H9 (cell line): ENCODE measurements at regions not wholly inside any gene's neighbourhood (a gene's known extent, or its start where the extent isn't known, plus 50 kb on each side); places are given as distances from the start of the nearest gene placed in this dataset.

Experiments
- DNase-seq: peaks from one replicate; pipeline ENCODE4 v3.0.0-alpha.2; 2017
- H2AFZ ChIP-seq: one replicate; pipeline ENCODE4 v1.6.1; 2013; ENCODE audit warnings: mild to moderate bottlenecking, low read length, control low read depth, moderate library complexity
- H2AK5ac ChIP-seq: 2 replicates; pipeline ENCODE4 v1.6.1; 2013; ENCODE audit warnings: low read length, control low read depth, mixed read lengths; ENCODE audit not compliant: insufficient read length
- H2BK120ac ChIP-seq: one replicate; pipeline ENCODE4 v1.6.1; 2013; ENCODE audit warnings: low read depth, mild to moderate bottlenecking, low read length, control low read depth, inconsistent platforms; ENCODE audit not compliant: poor library complexity, severe bottlenecking
- H2BK12ac ChIP-seq: 2 replicates; pipeline ENCODE4 v1.6.1; 2013; ENCODE audit warnings: low read length, control low read depth, mixed read lengths, low read depth; ENCODE audit not compliant: insufficient read length
- H2BK15ac ChIP-seq: 2 replicates; pipeline ENCODE4 v1.6.1; 2013; ENCODE audit warnings: low read depth, low read length, control low read depth
- H2BK20ac ChIP-seq: one replicate; pipeline ENCODE4 v1.6.1; 2013; ENCODE audit warnings: low read depth, mild to moderate bottlenecking, low read length, control low read depth, inconsistent platforms; ENCODE audit not compliant: poor library complexity, severe bottlenecking
- H2BK5ac ChIP-seq: 2 replicates; pipeline ENCODE4 v1.6.1; 2013; ENCODE audit warnings: low read length, control low read depth, mixed read lengths; ENCODE audit not compliant: insufficient read length
- H3K14ac ChIP-seq: 2 replicates; pipeline ENCODE4 v1.6.1; 2013; ENCODE audit warnings: low read length, control low read depth; ENCODE audit not compliant: insufficient read depth
- H3K18ac ChIP-seq: 2 replicates; pipeline ENCODE4 v1.6.1; 2013; ENCODE audit warnings: low read depth, mild to moderate bottlenecking, mixed read lengths, low read length, control low read depth; ENCODE audit not compliant: insufficient read length
- H3K23ac ChIP-seq: 2 replicates; pipeline ENCODE4 v1.6.1; 2013; ENCODE audit warnings: low read length, control low read depth, mixed read lengths, low read depth; ENCODE audit not compliant: insufficient read length
- H3K23me2 ChIP-seq: 2 replicates; pipeline ENCODE4 v1.6.1; 2013; ENCODE audit warnings: low read depth, mild to moderate bottlenecking, mixed read lengths, low read length, control low read depth; ENCODE audit not compliant: insufficient read length, poor library complexity, severe bottlenecking
- H3K27ac ChIP-seq: 2 replicates; pipeline ENCODE4 v1.5.1; 2013; ENCODE audit warnings: low read length, control low read depth, mixed read lengths, low read depth; ENCODE audit not compliant: insufficient read length
- H3K27me3 ChIP-seq: 2 replicates; pipeline ENCODE4 v1.6.1; 2013; ENCODE audit warnings: low read length, control low read depth, inconsistent platforms; ENCODE audit not compliant: insufficient read depth
- H3K4ac ChIP-seq: 2 replicates; pipeline ENCODE4 v1.6.1; 2013; ENCODE audit warnings: low read depth, mild to moderate bottlenecking, control low read depth, inconsistent platforms, low read length, moderate library complexity
- H3K4me1 ChIP-seq: 2 replicates; pipeline ENCODE4 v1.6.1; 2013; ENCODE audit warnings: low read length, control low read depth, inconsistent platforms; ENCODE audit not compliant: insufficient read depth
- H3K4me2 ChIP-seq: 2 replicates; pipeline ENCODE4 v1.6.1; 2013; ENCODE audit warnings: low read length, control low read depth, mixed read lengths; ENCODE audit not compliant: insufficient read length, insufficient read depth
- H3K56ac ChIP-seq: 2 replicates; pipeline ENCODE4 v1.6.1; 2013; ENCODE audit warnings: low read depth, mild to moderate bottlenecking, mixed read lengths, low read length, control low read depth; ENCODE audit not compliant: insufficient read length
- H3K79me1 ChIP-seq: 2 replicates; pipeline ENCODE4 v1.6.1; 2013; ENCODE audit warnings: low read depth, mild to moderate bottlenecking, moderate library complexity, low read length, control low read depth, inconsistent platforms; ENCODE audit not compliant: insufficient read depth, poor library complexity, severe bottlenecking
- H3K79me2 ChIP-seq: 2 replicates; pipeline ENCODE4 v1.6.1; 2013; ENCODE audit warnings: low read length, control low read depth, inconsistent platforms; ENCODE audit not compliant: insufficient read depth
- H3K9ac ChIP-seq: 2 replicates; pipeline ENCODE4 v1.6.1; 2013; ENCODE audit warnings: low read length, control low read depth, mixed read lengths; ENCODE audit not compliant: insufficient read length; ENCODE audit errors: extremely low read depth
- H3K9me3 ChIP-seq: one replicate; pipeline ENCODE4 v1.6.1; 2013; ENCODE audit warnings: low read depth, low read length, inconsistent platforms; ENCODE audit not compliant: control insufficient read depth
- H3T11ph ChIP-seq: one replicate; pipeline ENCODE4 v1.6.1; 2013; ENCODE audit warnings: mild to moderate bottlenecking, low read length, control low read depth, inconsistent platforms
- H4K20me1 ChIP-seq: one replicate; pipeline ENCODE4 v1.6.1; 2013; ENCODE audit not compliant: control insufficient read depth, insufficient read length, insufficient read depth
- H4K5ac ChIP-seq: 2 replicates; pipeline ENCODE4 v1.6.1; 2013; ENCODE audit warnings: low read depth, mild to moderate bottlenecking, mixed read lengths, low read length, control low read depth; ENCODE audit not compliant: insufficient read length
- H4K8ac ChIP-seq: replicated peaks from 2 replicates; pipeline ENCODE4 v1.6.1; 2013; ENCODE audit warnings: low read length, control low read depth, mixed read lengths, low read depth; ENCODE audit not compliant: insufficient read length
- H4K91ac ChIP-seq: 2 replicates; pipeline ENCODE4 v1.6.1; 2013; ENCODE audit warnings: low read depth, mild to moderate bottlenecking, moderate library complexity, mixed read lengths, low read length, control low read depth; ENCODE audit not compliant: insufficient read length
- H3K27ac Mint-ChIP-seq, 3 experiments: 2 replicates in 2 of 3; 3 replicates in 1 of 3; pipeline ENCODE4 v1.8.0; 2020 to 2021; ENCODE audit warnings: mixed read lengths in 3 of 3, mild to moderate bottlenecking in 1 of 3, moderate library complexity in 1 of 3
- H3K27me3 Mint-ChIP-seq: 2 replicates; pipeline ENCODE4 v1.8.0; 2021; ENCODE audit warnings: low read depth, mild to moderate bottlenecking, moderate library complexity, mixed read lengths
- H3K36me3 Mint-ChIP-seq, 3 experiments: 2 replicates in 2 of 3; 3 replicates in 1 of 3; pipeline ENCODE4 v1.8.0; 2020 to 2021; ENCODE audit warnings: low read depth in 3 of 3, mixed read lengths in 3 of 3; ENCODE audit not compliant: insufficient read depth in 1 of 3
- H3K4me1 Mint-ChIP-seq, 2 experiments: 2 replicates each; pipeline ENCODE4 v1.8.0; 2020; ENCODE audit warnings: mixed read lengths in 2 of 2
- H3K4me3 Mint-ChIP-seq, 2 experiments: 2 replicates in 1 of 2; 3 replicates in 1 of 2; pipeline ENCODE4 v1.8.0; 2020 to 2021; ENCODE audit warnings: mild to moderate bottlenecking in 2 of 2, mixed read lengths in 2 of 2, moderate library complexity in 1 of 2
- H3K9me3 Mint-ChIP-seq, 2 experiments: 2 replicates in 1 of 2; 3 replicates in 1 of 2; pipeline ENCODE4 v1.8.0; 2020; ENCODE audit warnings: mild to moderate bottlenecking in 2 of 2, mixed read lengths in 2 of 2, moderate library complexity in 1 of 2
- CTCF ChIP-seq: fragments of 200-600 bp; sonication (generic); conservative IDR thresholded peaks from 3 replicates; pipeline ENCODE4 v1.8.0; 2021; ENCODE audit warnings: antibody characterized with exemption, mild to moderate bottlenecking

- Histone ChIP-seq H3K4me1 (no peaks in the 10 kb centered on the region), H2BK5ac (no peak overlapping the region)
Observed at GRCh38 chr11:29534836-29535235, 482.0 kb downstream of the KCNA4 start.

More at GRCh38 chr11:29534836-29535235, 482.0 kb downstream of the KCNA4 start:
- H3K9me3 ChIP-seq: no peaks in the 10 kb centered on the region
- H3K4ac ChIP-seq: no peak overlapping the region
- no peak for DNase-seq
- no peak overlapping the region for H3K4me2 ChIP-seq
- Mint-ChIP-seq H3K36me3 (no peaks in the 10 kb centered on the region), H3K27me3 (no peaks in the 10 kb centered on the region), H3K27ac (no peak overlapping the region), H3K9me3 (no peaks in the 10 kb centered on the region), H3K4me1 (no peaks in the 10 kb centered on the region), H3K4me3 (no peak overlapping the region)
- no peak overlapping the region for H2BK12ac ChIP-seq
- H4K20me1 ChIP-seq: no peaks in the 10 kb centered on the region
- H3K79me2 ChIP-seq: no peaks in the 10 kb centered on the region
- H3K79me1 ChIP-seq: no peaks in the 10 kb centered on the region
- no peak overlapping the region for H4K91ac ChIP-seq
- no peak overlapping the region for H3K23ac ChIP-seq
- H2BK20ac ChIP-seq: no peak overlapping the region
- no peak overlapping the region for H3K9ac ChIP-seq
- no peaks in the 10 kb centered on the region for H3K23me2 ChIP-seq
- no peak overlapping the region for H3K27ac ChIP-seq
- no peaks in the 10 kb centered on the region for H3K27me3 ChIP-seq
- TF ChIP-seq CTCF: no peak
- H3K56ac ChIP-seq: no peak overlapping the region
- H3K18ac ChIP-seq: no peak overlapping the region
- H2BK120ac ChIP-seq: no peak overlapping the region
- no peak overlapping the region for H3K14ac ChIP-seq
- no peak overlapping the region for H3T11ph ChIP-seq
- no peak overlapping the region for H2AK5ac ChIP-seq
- no peak overlapping the region for H2AFZ ChIP-seq
- no peak overlapping the region for H2BK15ac ChIP-seq
- H4K8ac ChIP-seq: no peak overlapping the region
- H4K5ac ChIP-seq: no peak overlapping the region
